ENCODE measurements at regions not wholly inside any gene's neighbourhood (a gene's known extent, or its start where the extent isn't known, plus 50 kb on each side); places are given as distances from the start of the nearest gene placed in this dataset.

DNA sequence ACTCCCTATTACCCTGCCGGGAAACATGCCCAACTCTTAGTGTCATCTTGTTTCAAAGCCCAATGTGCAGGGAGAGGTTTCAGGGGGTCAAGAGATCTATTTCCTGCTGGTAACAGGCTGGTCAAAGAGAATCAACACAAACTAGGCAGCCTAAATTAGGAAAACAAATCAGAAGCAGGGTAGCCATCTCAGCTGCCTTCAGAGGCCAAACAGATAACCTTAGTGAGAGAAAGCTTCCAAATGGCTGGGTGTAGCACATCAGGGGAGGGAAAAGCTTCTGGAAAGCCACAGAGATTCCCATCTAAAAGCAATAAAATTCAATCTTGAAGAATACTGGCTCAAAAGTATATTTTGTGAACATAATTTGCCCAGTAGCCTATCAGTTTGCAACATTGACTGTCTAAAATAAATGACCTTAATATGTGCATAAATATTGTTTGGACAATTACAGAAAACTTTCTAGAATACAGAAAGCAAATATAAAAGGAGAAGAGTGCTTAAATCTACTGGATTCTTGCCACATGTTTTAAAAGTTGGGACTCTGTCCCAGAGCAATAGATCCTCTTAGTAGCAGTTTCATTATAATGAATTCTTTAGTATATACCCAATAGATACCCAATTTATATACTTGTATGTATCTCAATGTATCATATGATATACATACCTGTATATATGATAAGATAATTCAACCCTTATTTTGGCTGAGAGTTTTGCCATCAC, 371.9 kb upstream of the RARB start:
- no peaks in the 10 kb centered on the region for H3K9me3 ChIP-seq (ENCODE audit: control insufficient read depth, low read length)
- H3K36me3 ChIP-seq (ENCODE audit: control insufficient read depth, insufficient read depth, low read length), result no peaks in the 10 kb centered on the region
- 94% methylated on average over 1 of the region's 1 CpG; no CpG with 5 or more reads in 1 of the 2 experiments for WGBS, 2 experiments (ENCODE audit: insufficient coverage in 1 of 2, insufficient read length in 1 of 2)
- no peak overlapping the region for H3K27ac ChIP-seq (ENCODE audit: low read depth, low read length)
- H3K4me1 ChIP-seq (ENCODE audit: control insufficient read depth, insufficient read depth, low read length), result no peaks in the 10 kb centered on the region
- H3K4me3 Mint-ChIP-seq, result no peak overlapping the region
- no peak overlapping the region for H3K27ac Mint-ChIP-seq
- no peaks in the 10 kb centered on the region for H3K9me3 Mint-ChIP-seq
- no peak overlapping the region for H3K4me3 ChIP-seq (ENCODE audit: low read length)
- peaks cover 2% of the 10 kb centered on the region for H3K4me1 Mint-ChIP-seq
- no peak for DNase-seq
- no peaks in the 10 kb centered on the region for H3K27me3 ChIP-seq (ENCODE audit: control insufficient read depth, insufficient read depth, low read length, poor library complexity, severe bottlenecking)
- H3K36me3 Mint-ChIP-seq (ENCODE audit: low read depth), result no peaks in the 10 kb centered on the region
- no peak for TF ChIP-seq CTCF (conservative IDR thresholded peaks at IDR 0.05)
- no peak overlapping the region for H3K9ac ChIP-seq (ENCODE audit: extremely low read depth, low read length, poor library complexity, severe bottlenecking)
- no peaks in the 10 kb centered on the region for H3K27me3 Mint-ChIP-seq (ENCODE audit: insufficient read depth)

DNA sequence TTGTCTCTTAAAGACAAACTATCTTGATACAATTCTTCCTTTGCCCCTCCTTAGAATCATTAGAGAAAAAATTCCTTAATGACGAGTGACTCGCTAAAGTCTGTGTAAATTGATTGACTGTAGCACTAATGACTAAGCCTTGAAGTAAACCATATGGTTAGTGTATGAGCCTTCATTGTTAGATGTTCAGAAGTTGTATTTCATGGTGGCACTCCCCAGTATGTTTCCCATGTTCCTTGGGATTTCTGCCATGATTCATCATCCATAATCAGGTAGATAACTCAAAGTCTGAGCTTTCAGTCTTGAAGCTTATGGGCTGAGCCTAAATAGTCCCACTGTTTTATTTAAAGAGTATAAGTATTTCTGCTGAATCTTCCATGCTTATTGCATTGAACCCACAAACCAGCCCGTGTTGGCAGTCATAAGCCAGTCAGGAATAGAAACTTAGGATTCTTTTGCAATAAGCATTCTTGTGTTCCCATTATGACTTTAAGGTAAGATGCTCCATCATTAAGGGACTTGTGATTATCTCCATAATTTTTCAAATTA, 371.2 kb upstream of the RARB start:
- Mint-ChIP-seq H3K27ac (no peak overlapping the region), H3K36me3 (ENCODE audit: low read depth) (no peaks in the 10 kb centered on the region), H3K27me3 (ENCODE audit: insufficient read depth) (no peaks in the 10 kb centered on the region), H3K9me3 (no peaks in the 10 kb centered on the region), H3K4me3 (no peak overlapping the region), H3K4me1 (peaks cover 2% of the 10 kb centered on the region)
- 91% methylated on average over 3 of the region's 3 CpGs; no CpG with 5 or more reads in 1 of the 2 experiments for WGBS, 2 experiments (ENCODE audit: insufficient coverage in 1 of 2, insufficient read length in 1 of 2)
- H3K9me3 ChIP-seq (ENCODE audit: control insufficient read depth, low read length), result no peaks in the 10 kb centered on the region
- H3K27me3 ChIP-seq (ENCODE audit: control insufficient read depth, insufficient read depth, low read length, poor library complexity, severe bottlenecking), result no peaks in the 10 kb centered on the region
- H3K27ac ChIP-seq (ENCODE audit: low read depth, low read length), result no peak overlapping the region
- H3K4me3 ChIP-seq (ENCODE audit: low read length), result no peak overlapping the region
- H3K9ac ChIP-seq (ENCODE audit: extremely low read depth, low read length, poor library complexity, severe bottlenecking), result no peak overlapping the region
- TF ChIP-seq CTCF (conservative IDR thresholded peaks at IDR 0.05), result no peak
- no peaks in the 10 kb centered on the region for H3K36me3 ChIP-seq (ENCODE audit: control insufficient read depth, insufficient read depth, low read length)
- DNase-seq, result no peak
- H3K4me1 ChIP-seq (ENCODE audit: control insufficient read depth, insufficient read depth, low read length), result no peaks in the 10 kb centered on the region

- no peak for TF ChIP-seq CTCF (conservative IDR thresholded peaks at IDR 0.05)
Observed at GRCh38 chr3:25057379-25057778, 370.7 kb upstream of the RARB start.

More at GRCh38 chr3:25057379-25057778, 370.7 kb upstream of the RARB start:
- H3K27me3 ChIP-seq (ENCODE audit: control insufficient read depth, insufficient read depth, low read length, poor library complexity, severe bottlenecking), result no peaks in the 10 kb centered on the region
- no peak overlapping the region for H3K9ac ChIP-seq (ENCODE audit: extremely low read depth, low read length, poor library complexity, severe bottlenecking)
- Mint-ChIP-seq H3K27ac (no peak overlapping the region), H3K4me1 (peaks cover 2% of the 10 kb centered on the region), H3K4me3 (no peak overlapping the region), H3K9me3 (no peaks in the 10 kb centered on the region), H3K27me3 (ENCODE audit: insufficient read depth) (no peaks in the 10 kb centered on the region), H3K36me3 (ENCODE audit: low read depth) (no peaks in the 10 kb centered on the region)
- no peak for DNase-seq
- no peak overlapping the region for H3K4me3 ChIP-seq (ENCODE audit: low read length)
- WGBS, 2 experiments (ENCODE audit: insufficient coverage in 1 of 2, insufficient read length in 1 of 2), result no CpG with 5 or more reads among the region's 1 CpG
- H3K4me1 ChIP-seq (ENCODE audit: control insufficient read depth, insufficient read depth, low read length), result no peaks in the 10 kb centered on the region
- no peak overlapping the region for H3K27ac ChIP-seq (ENCODE audit: low read depth, low read length)
- H3K9me3 ChIP-seq (ENCODE audit: control insufficient read depth, low read length), result no peaks in the 10 kb centered on the region
- no peaks in the 10 kb centered on the region for H3K36me3 ChIP-seq (ENCODE audit: control insufficient read depth, insufficient read depth, low read length)

Measured in endodermal cell (in vitro differentiated cells).